Memory B cell (primary cell): ENCODE measurements at regions not wholly inside any gene's neighbourhood (a gene's known extent, or its start where the extent isn't known, plus 50 kb on each side); places are given as distances from the start of the nearest gene placed in this dataset.
A peak's percentile ranks its signal among the peaks of the same experiment; 100 is the strongest.

Source experiments
- ATAC-seq: fragments of 150-1000 bp; cut with Tn5 transposase; 2 replicates; pipeline ENCODE4 v1.10.0; 2021; ENCODE audit warnings: low read depth, mild to moderate bottlenecking, moderate library complexity
- DNase-seq, 2 donors: peaks; one replicate each; pipeline ENCODE4 v3.0.0; 2022; ENCODE audit warnings: low spot score in 2 of 2
- H3K27ac Mint-ChIP-seq: one replicate; pipeline ENCODE4 v1.8.0; 2022; ENCODE audit warnings: mild to moderate bottlenecking, moderate library complexity, mixed read lengths
- H3K27me3 Mint-ChIP-seq: one replicate; pipeline ENCODE4 v1.8.0; 2022; ENCODE audit warnings: mixed read lengths
- H3K36me3 Mint-ChIP-seq: one replicate; pipeline ENCODE4 v1.8.0; 2022; ENCODE audit warnings: mild to moderate bottlenecking, mixed read lengths
- H3K4me1 Mint-ChIP-seq: one replicate; pipeline ENCODE4 v1.8.0; 2022; ENCODE audit warnings: mixed read lengths
- H3K4me3 Mint-ChIP-seq: one replicate; pipeline ENCODE4 v1.8.0; 2022; ENCODE audit warnings: mild to moderate bottlenecking, moderate library complexity, mixed read lengths
- H3K9me3 Mint-ChIP-seq: one replicate; pipeline ENCODE4 v1.8.0; 2022; ENCODE audit warnings: mixed read lengths

GRCh38 chr1:185581961-185582725, 152.0 kb upstream of the HMCN1 start:
- no peaks in the 10 kb centered on the region for H3K4me1 Mint-ChIP-seq
- peaks cover 11% of the 10 kb centered on the region for H3K36me3 Mint-ChIP-seq
- DNase-seq (no peak), ATAC-seq (no peak)
- no peaks in the 10 kb centered on the region for H3K27me3 Mint-ChIP-seq
- H3K27ac Mint-ChIP-seq = no peak overlapping the region
- no peak overlapping the region for H3K4me3 Mint-ChIP-seq
- H3K9me3 Mint-ChIP-seq = peaks cover 22% of the 10 kb centered on the region

DNA sequence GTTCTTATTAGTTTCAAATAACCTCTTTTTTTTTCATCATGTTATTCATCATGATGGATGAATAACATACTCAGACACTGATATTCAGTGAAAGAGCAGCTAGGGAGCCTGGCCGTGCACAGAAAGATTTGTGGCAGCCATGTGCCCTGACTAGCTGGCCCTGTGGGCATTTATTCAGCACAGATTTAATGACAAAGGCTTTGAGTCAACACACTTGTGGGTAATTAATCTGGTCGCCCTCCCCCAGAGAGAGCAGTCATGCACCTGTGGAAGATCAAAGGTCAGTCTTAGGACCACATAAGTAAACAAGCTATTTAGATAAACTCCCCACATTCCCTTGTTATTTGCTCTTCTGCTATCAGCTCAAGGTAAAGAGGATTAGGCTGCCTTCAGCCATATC, 153.2 kb upstream of the HMCN1 start:
- no peak overlapping the region for H3K4me3 Mint-ChIP-seq
- no peak overlapping the region for H3K27ac Mint-ChIP-seq

DNA sequence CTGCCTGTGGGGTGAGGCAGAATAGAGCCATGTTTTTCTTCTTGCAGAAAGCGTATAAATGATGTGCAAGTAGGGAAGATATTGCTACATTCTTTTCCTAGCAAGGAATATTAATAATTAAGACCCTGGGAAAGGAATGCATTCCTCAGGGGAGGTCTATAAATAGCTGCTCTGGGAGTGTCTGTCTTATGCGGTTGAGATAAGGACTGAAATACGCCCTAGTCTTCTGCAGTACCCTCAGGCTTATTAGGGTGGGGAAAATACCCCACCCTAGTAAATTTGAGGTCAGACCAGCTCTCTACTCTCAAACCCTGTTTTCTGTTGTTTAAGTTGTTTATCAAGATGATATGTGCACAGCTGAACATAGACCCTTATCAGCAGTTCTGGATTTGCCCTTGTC, 155.9 kb upstream of the HMCN1 start:
- Mint-ChIP-seq H3K4me3 (no peak overlapping the region), H3K36me3 (peaks cover 8% of the 10 kb centered on the region), H3K4me1 (peaks cover 11% of the 10 kb centered on the region), H3K27me3 (no peaks in the 10 kb centered on the region), H3K9me3 (peaks cover 22% of the 10 kb centered on the region), H3K27ac (no peak overlapping the region)
- DNase-seq (no peak), ATAC-seq (no peak)

More for the DNA sequence above, 153.2 kb upstream of the HMCN1 start:
- H3K36me3 Mint-ChIP-seq = peaks cover 8% of the 10 kb centered on the region
- DNase-seq (no peak), ATAC-seq (no peak)
- H3K27me3 Mint-ChIP-seq = no peaks in the 10 kb centered on the region
- H3K9me3 Mint-ChIP-seq = peaks cover 22% of the 10 kb centered on the region
- H3K4me1 Mint-ChIP-seq = no peaks in the 10 kb centered on the region

- H3K4me1 Mint-ChIP-seq = peaks cover 15% of the 10 kb centered on the region
- no peak overlapping the region for H3K4me3 Mint-ChIP-seq
- H3K36me3 Mint-ChIP-seq = peaks cover 2% of the 10 kb centered on the region
- ATAC-seq = no peak
- peaks cover 9% of the 10 kb centered on the region for H3K9me3 Mint-ChIP-seq
- no peak for DNase-seq
- H3K27me3 Mint-ChIP-seq = no peaks in the 10 kb centered on the region
- no peak overlapping the region for H3K27ac Mint-ChIP-seq
These were observed 159.9 kb upstream of the HMCN1 start for GRCh38 chr1:185574139-185574875.

DNA sequence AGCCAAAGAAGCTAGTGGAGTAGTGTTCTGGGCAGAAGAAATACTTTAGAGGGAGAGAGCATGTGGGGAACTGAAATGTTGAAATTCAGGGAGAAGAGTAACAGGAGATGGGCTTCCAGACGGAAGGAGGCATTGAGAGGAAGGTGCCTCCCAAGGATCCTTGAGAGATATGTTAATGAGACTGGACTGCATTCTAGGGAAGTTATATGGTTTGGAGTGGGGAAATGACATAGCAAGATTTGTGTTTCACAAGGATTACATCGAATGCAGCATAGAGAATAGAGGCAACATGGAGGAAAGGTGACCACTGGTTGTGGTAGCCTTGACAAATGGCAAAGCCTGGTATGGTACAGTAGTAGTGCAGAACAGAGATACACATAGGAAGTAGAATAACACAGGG, 160.5 kb upstream of the HMCN1 start:
- no peak for ATAC-seq
- Mint-ChIP-seq H3K27me3 (no peaks in the 10 kb centered on the region), H3K4me1 (peaks cover 18% of the 10 kb centered on the region), H3K9me3 (peaks cover 4% of the 10 kb centered on the region), H3K36me3 (peaks cover 2% of the 10 kb centered on the region), H3K27ac (no peak overlapping the region), H3K4me3 (no peak overlapping the region)
- no peak for DNase-seq

DNA sequence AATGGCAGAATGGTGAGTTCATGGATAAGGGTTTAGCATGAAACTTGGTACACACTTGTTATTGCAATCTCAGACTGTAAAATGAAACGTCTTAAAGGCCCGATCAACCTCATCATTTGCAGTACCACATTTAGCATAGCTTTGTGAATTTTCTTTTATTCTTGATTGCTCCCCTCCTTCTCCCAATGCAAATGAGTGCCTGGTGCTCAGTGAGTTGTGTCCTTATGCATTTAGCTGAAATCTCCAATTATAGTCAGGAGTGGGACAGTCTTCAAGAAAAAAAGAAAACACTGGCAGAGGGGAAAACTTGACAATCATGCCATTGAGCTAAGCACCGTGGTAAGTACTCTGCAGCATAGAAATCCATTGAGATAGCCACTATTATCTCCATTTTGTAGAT, 161.0 kb upstream of the HMCN1 start:
- ATAC-seq = no peak
- H3K4me1 Mint-ChIP-seq = peaks cover 18% of the 10 kb centered on the region
- peaks cover 2% of the 10 kb centered on the region for H3K9me3 Mint-ChIP-seq
- no peak for DNase-seq
- H3K27ac Mint-ChIP-seq = no peak overlapping the region
- no peak overlapping the region for H3K4me3 Mint-ChIP-seq
- no peaks in the 10 kb centered on the region for H3K27me3 Mint-ChIP-seq
- peaks cover 2% of the 10 kb centered on the region for H3K36me3 Mint-ChIP-seq

DNA sequence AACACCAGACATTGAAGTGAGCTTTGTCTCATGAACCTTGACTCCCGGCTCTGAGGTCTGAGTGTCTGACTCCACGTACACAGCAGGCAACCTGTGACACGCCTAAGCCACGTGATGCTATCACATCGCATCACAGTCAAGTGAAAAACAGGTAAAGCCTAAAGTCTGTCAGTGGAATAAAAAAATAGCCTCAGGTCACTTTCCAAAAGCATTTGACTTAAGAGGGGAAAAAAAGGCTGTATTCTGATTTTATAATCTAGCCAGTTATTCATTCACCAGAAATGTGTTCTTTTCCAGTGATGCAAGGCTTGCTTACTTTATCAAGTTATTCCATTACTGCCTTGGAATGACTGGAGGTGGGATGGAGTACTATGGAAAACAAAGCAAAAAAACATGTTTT, 163.2 kb upstream of the HMCN1 start:
- Mint-ChIP-seq H3K27ac (peak overlapping the region; percentile 97), H3K4me3 (no peak overlapping the region), H3K36me3 (no peaks in the 10 kb centered on the region), H3K4me1 (peaks cover 32% of the 10 kb centered on the region), H3K9me3 (peaks cover under 1% of the 10 kb centered on the region), H3K27me3 (no peaks in the 10 kb centered on the region)
- no peak for ATAC-seq
- DNase-seq = no peak

DNA sequence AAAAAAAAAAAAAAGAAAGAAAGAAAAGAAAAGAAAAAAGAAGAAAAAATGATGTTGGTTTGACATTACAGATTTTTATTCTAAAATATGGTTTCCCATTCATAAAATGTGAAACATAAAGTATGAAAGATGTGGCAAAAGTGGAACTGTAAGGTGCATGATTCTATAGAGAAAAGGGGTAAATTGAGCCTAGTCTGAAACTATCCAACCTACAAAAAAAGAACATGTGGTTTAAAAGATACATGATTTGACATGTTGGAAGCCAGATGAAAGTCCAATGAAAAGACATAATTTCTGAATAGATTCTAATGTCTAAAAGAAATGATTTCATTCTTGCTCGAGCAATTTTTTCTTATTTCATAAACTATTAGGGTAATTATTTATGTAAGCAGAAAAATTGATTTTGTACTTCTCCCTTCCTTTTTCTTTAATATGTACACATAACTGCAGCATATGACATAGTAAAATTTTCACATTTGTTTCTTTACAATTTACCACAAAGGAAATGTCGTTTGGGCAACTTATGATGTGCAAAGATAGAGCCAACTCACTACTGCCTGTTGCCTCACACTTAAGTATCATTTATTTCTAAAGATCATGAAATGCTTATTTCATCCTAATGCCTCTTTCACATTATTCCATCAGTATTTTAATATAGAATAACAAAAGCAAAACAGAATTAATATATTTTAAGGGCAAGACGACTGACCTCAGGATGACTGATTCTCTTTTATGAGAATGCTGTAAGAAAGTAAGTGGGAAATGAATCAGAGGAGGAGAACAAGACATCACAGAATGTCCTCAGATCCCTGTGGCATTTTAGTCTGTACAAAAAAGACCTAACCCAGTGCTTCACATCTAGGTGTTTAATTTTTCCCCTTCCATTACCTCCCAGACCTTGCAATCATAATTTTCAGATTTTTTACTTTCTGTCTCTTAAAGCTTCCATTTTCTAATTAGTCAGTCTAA, 165.8 kb upstream of the HMCN1 start:
- Mint-ChIP-seq H3K27me3 (no peaks in the 10 kb centered on the region), H3K4me3 (no peak overlapping the region), H3K9me3 (peaks cover 2% of the 10 kb centered on the region), H3K27ac (peak overlapping the region; percentile 97), H3K36me3 (no peaks in the 10 kb centered on the region), H3K4me1 (peaks cover 22% of the 10 kb centered on the region)
- DNase-seq = no peak
- no peak for ATAC-seq

DNA sequence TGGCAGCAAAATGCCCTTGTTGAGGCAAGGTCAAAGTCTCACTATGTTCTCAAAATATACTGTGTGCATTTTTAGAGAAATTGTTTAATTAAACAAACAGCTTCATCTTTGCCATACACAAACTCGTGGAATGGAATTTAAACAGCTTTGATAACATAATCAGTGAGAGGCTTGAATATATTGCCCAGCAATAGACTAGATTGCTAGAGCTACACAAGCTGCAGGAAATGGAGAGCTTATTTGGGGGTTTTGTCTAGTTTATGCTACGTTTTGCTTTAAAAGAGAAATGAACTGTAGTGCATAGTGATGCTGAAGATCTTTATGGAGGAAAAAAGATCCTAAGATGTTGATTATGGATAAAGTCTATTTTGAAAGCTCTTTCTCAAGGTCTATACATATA, 166.8 kb upstream of the HMCN1 start:
- no peak for DNase-seq
- Mint-ChIP-seq H3K27ac (peak overlapping the region; percentile 97), H3K4me3 (peak overlapping the region; percentile 54), H3K27me3 (no peaks in the 10 kb centered on the region), H3K36me3 (no peaks in the 10 kb centered on the region), H3K9me3 (peaks cover 2% of the 10 kb centered on the region), H3K4me1 (peaks cover 19% of the 10 kb centered on the region)
- peak; percentile 37 for ATAC-seq

GRCh38 chr1:185566995-185567394, 167.2 kb upstream of the HMCN1 start:
- DNase-seq (peak in 1 of 2 donors; percentile 64), ATAC-seq (peak; percentile 94)
- Mint-ChIP-seq H3K4me1 (peaks cover 19% of the 10 kb centered on the region), H3K27me3 (no peaks in the 10 kb centered on the region), H3K9me3 (peaks cover 2% of the 10 kb centered on the region), H3K27ac (peak overlapping the region; percentile 97), H3K4me3 (peak overlapping the region; percentile 54), H3K36me3 (no peaks in the 10 kb centered on the region)

DNA sequence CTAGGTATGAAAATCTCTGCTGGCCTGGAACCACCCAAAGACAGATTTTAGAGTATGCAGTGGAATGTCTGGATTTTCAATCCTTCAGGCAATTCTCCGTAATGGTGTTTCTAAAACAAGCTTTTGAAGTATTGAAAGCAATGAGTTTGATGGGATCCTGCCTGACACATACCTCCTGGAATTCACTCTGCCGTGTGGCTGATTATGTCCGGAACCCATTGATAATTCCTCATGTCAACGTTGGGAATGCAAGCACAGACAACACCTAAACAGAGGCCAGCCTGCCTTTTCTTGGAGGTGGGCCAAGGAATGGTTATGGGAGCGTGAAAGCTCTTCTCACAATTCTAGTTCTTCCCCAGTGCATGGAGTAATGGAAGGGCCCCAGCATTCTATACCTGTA, 168.9 kb upstream of the HMCN1 start:
- ATAC-seq = no peak
- Mint-ChIP-seq H3K9me3 (peaks cover 2% of the 10 kb centered on the region), H3K4me3 (no peak overlapping the region), H3K27ac (peak overlapping the region; percentile 97), H3K27me3 (no peaks in the 10 kb centered on the region), H3K4me1 (peaks cover 33% of the 10 kb centered on the region), H3K36me3 (no peaks in the 10 kb centered on the region)
- DNase-seq = no peak

- Mint-ChIP-seq H3K9me3 (peaks cover 2% of the 10 kb centered on the region), H3K4me3 (no peak overlapping the region), H3K27ac (peak overlapping the region; percentile 18), H3K36me3 (no peaks in the 10 kb centered on the region), H3K27me3 (no peaks in the 10 kb centered on the region), H3K4me1 (peaks cover 37% of the 10 kb centered on the region)
- DNase-seq = no peak
- ATAC-seq = no peak
These were observed 169.4 kb upstream of the HMCN1 start for GRCh38 chr1:185564816-185565215.

DNA sequence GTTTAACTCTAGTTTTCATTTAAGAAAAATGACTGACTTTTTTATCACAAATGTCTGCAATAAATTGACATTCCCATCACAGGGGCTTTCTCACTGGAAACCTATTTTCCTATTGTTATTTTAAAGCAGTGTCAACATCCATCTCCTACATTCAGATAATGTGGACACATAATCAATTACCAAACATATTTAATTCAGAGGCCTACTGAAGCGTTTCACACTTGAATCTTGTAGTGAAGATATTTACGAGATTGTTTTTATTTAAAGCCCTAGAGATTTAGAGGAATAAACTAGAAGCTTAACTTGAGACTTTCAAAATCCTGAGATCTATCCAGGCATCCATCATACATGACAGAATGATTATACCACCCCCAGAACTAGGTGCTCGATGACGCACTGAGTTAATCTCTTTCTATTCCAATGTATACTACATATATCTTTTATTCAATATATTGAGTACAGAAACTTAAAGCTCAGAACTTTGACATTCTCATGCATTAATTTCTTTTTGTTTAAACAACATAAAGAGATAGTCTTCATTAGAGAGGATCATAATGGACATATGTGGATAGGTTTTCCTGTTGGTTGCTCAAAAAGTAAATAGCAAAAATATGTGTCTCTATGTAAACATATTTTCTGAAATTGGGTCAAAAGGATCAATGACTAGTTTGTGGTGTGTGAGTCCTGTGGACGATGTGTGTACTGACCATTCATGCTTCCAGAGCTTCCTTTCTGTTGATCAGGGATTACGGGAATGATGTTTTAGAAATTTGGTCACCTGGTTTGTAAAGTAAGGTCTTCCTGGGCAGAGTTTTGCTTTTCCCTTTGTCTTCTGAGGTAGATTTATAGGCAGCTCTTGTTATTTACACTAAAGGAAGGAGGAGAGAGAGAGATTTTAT, 171.5 kb upstream of the HMCN1 start:
- no peak overlapping the region for H3K4me3 Mint-ChIP-seq

More for the DNA sequence above, 171.5 kb upstream of the HMCN1 start:
- Mint-ChIP-seq H3K4me1 (peaks cover 35% of the 10 kb centered on the region), H3K36me3 (no peaks in the 10 kb centered on the region), H3K27ac (peak overlapping the region; percentile 60), H3K9me3 (peaks cover 2% of the 10 kb centered on the region), H3K27me3 (no peaks in the 10 kb centered on the region)
- DNase-seq = no peak
- ATAC-seq = no peak
